ENCODE measurements at regions not wholly inside any gene's neighbourhood (a gene's known extent, or its start where the extent isn't known, plus 50 kb on each side); places are given as distances from the start of the nearest gene placed in this dataset.

- TF ChIP-seq CTCF (IDR thresholded peaks at IDR 0.05) (no peak), EZH2 (IDR thresholded peaks at IDR 0.05) (no peak)
Observed at GRCh38 chr1:70767377-70767776, 280.2 kb downstream of the PTGER3 start.
